ENCODE measurements at regions not wholly inside any gene's neighbourhood (a gene's known extent, or its start where the extent isn't known, plus 50 kb on each side); places are given as distances from the start of the nearest gene placed in this dataset.

- H3K4me3 ChIP-seq (ENCODE audit: low read length) = no peak overlapping the region
- no peaks in the 10 kb centered on the region for H3K36me3 ChIP-seq (ENCODE audit: control insufficient read depth, insufficient read depth, low read length)
- no peaks in the 10 kb centered on the region for H3K27me3 ChIP-seq (ENCODE audit: control insufficient read depth, insufficient read depth, low read length)
- H3K9me3 ChIP-seq (replicated peaks; ENCODE audit: control insufficient read depth, low read depth, low read length) = no peaks in the 10 kb centered on the region
- no peak overlapping the region for H3K27ac ChIP-seq (ENCODE audit: low read length)
- no peak for DNase-seq
- no peaks in the 10 kb centered on the region for H3K4me1 ChIP-seq (ENCODE audit: control insufficient read depth, insufficient read depth, low read length)
These were observed 81.4 kb downstream of the RERGL start for GRCh38 chr12:18008642-18009041.

DNA sequence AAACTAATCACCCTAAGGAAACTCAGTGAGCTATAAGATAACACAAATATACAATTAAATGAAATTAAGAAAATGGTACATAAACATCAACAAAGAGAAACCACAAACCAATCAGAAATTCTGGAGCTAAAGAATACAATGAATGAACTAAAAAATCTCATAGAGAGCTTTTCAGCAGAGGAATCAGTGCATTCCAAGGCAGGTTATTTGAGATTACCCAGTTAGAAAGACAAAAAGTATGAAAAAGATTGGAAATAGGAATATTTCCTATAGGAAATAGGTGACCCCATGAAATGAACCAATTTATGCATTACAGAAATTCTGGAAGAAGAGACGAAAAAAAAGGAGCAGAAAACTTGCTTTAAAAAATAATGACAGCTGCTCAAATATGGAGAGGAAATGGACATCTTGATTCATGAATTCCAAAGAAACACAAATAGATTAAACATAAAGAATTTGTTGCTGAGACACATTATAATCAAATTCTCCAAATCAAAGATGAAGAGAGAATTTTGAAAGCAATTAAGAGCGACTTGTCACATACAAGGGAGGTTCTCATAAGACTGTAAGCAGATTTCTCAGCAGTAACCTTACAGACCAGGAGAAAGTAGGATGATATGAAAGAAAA, 90.7 kb downstream of the RERGL start:
- WGBS (ENCODE audit: insufficient coverage) = no CpG with 5 or more reads among the region's 2 CpGs
- Histone ChIP-seq H3K36me3 (ENCODE audit: control insufficient read depth, insufficient read depth, low read length) (no peaks in the 10 kb centered on the region), H3K9me3 (replicated peaks; ENCODE audit: control insufficient read depth, low read depth, low read length) (peaks cover 22% of the 10 kb centered on the region), H3K27me3 (ENCODE audit: control insufficient read depth, insufficient read depth, low read length) (no peaks in the 10 kb centered on the region), H3K27ac (ENCODE audit: low read length) (no peak overlapping the region), H3K4me1 (ENCODE audit: control insufficient read depth, insufficient read depth, low read length) (no peaks in the 10 kb centered on the region), H3K4me3 (ENCODE audit: low read length) (no peak overlapping the region)
- no peak for DNase-seq

- 0% methylated on average over 1 of the region's 6 CpGs for WGBS (ENCODE audit: insufficient coverage)
- no peak overlapping the region for H3K27ac ChIP-seq (ENCODE audit: low read length)
- no peaks in the 10 kb centered on the region for H3K4me1 ChIP-seq (ENCODE audit: control insufficient read depth, insufficient read depth, low read length)
- no peaks in the 10 kb centered on the region for H3K36me3 ChIP-seq (ENCODE audit: control insufficient read depth, insufficient read depth, low read length)
- no peaks in the 10 kb centered on the region for H3K27me3 ChIP-seq (ENCODE audit: control insufficient read depth, insufficient read depth, low read length)
- peak; percentile 42 for DNase-seq
- no peaks in the 10 kb centered on the region for H3K9me3 ChIP-seq (replicated peaks; ENCODE audit: control insufficient read depth, low read depth, low read length)
- no peak overlapping the region for H3K4me3 ChIP-seq (ENCODE audit: low read length)
These were observed 97.9 kb downstream of the RERGL start for GRCh38 chr12:17992002-17992656.

DNA sequence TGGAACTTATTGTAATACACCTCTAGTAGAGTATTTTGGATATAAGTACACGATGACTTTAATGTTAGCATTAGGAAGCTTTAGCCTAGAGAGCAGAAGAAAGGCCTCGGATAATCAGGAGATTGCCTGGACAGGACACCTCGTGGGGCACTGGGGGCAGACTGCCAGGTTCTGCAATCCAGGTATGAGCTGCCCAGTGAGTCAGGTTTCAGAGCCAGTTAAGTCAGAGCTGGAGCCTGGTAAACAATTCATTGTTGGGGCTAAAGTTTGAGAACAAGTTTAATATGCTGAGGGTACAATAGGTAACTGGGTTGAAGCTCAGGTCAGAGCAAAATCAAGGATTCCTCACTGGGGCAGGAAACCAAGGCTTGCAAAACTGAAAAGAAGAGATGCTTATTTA, 107.4 kb downstream of the RERGL start:
- DNase-seq = no peak
- WGBS (ENCODE audit: insufficient coverage) = 50% methylated on average over 2 of the region's 3 CpGs
- Histone ChIP-seq H3K4me3 (ENCODE audit: low read length) (no peak overlapping the region), H3K36me3 (ENCODE audit: control insufficient read depth, insufficient read depth, low read length) (no peaks in the 10 kb centered on the region), H3K27ac (ENCODE audit: low read length) (no peak overlapping the region), H3K9me3 (replicated peaks; ENCODE audit: control insufficient read depth, low read depth, low read length) (no peaks in the 10 kb centered on the region), H3K4me1 (ENCODE audit: control insufficient read depth, insufficient read depth, low read length) (no peaks in the 10 kb centered on the region), H3K27me3 (ENCODE audit: control insufficient read depth, insufficient read depth, low read length) (no peaks in the 10 kb centered on the region)

GRCh38 chr12:17976202-17976601, 113.8 kb downstream of the RERGL start:
- no peaks in the 10 kb centered on the region for H3K9me3 ChIP-seq (replicated peaks; ENCODE audit: control insufficient read depth, low read depth, low read length)
- WGBS (ENCODE audit: insufficient coverage) = 49% methylated on average over 5 of the region's 5 CpGs
- no peak overlapping the region for H3K4me3 ChIP-seq (ENCODE audit: low read length)
- DNase-seq = no peak
- H3K36me3 ChIP-seq (ENCODE audit: control insufficient read depth, insufficient read depth, low read length) = no peaks in the 10 kb centered on the region
- H3K27ac ChIP-seq (ENCODE audit: low read length) = no peak overlapping the region
- no peaks in the 10 kb centered on the region for H3K4me1 ChIP-seq (ENCODE audit: control insufficient read depth, insufficient read depth, low read length)
- H3K27me3 ChIP-seq (ENCODE audit: control insufficient read depth, insufficient read depth, low read length) = no peaks in the 10 kb centered on the region

- H3K27me3 ChIP-seq (ENCODE audit: control insufficient read depth, insufficient read depth, low read length) = no peaks in the 10 kb centered on the region
- no peaks in the 10 kb centered on the region for H3K36me3 ChIP-seq (ENCODE audit: control insufficient read depth, insufficient read depth, low read length)
- 75% methylated on average over 1 of the region's 1 CpG for WGBS (ENCODE audit: insufficient coverage)
- no peak overlapping the region for H3K4me3 ChIP-seq (ENCODE audit: low read length)
- no peaks in the 10 kb centered on the region for H3K4me1 ChIP-seq (ENCODE audit: control insufficient read depth, insufficient read depth, low read length)
- DNase-seq = no peak
- H3K9me3 ChIP-seq (replicated peaks; ENCODE audit: control insufficient read depth, low read depth, low read length) = no peaks in the 10 kb centered on the region
- no peak overlapping the region for H3K27ac ChIP-seq (ENCODE audit: low read length)
These were observed 114.2 kb downstream of the RERGL start for GRCh38 chr12:17975763-17976162.

- H3K9me3 ChIP-seq (replicated peaks; ENCODE audit: control insufficient read depth, low read depth, low read length) = no peaks in the 10 kb centered on the region
- no CpG with 5 or more reads among the region's 2 CpGs for WGBS (ENCODE audit: insufficient coverage)
- DNase-seq = no peak
- no peaks in the 10 kb centered on the region for H3K4me1 ChIP-seq (ENCODE audit: control insufficient read depth, insufficient read depth, low read length)
- H3K27me3 ChIP-seq (ENCODE audit: control insufficient read depth, insufficient read depth, low read length) = no peaks in the 10 kb centered on the region
- no peak overlapping the region for H3K27ac ChIP-seq (ENCODE audit: low read length)
- no peaks in the 10 kb centered on the region for H3K36me3 ChIP-seq (ENCODE audit: control insufficient read depth, insufficient read depth, low read length)
- no peak overlapping the region for H3K4me3 ChIP-seq (ENCODE audit: low read length)
These were observed 114.8 kb downstream of the RERGL start for GRCh38 chr12:17975239-17975638.

DNA sequence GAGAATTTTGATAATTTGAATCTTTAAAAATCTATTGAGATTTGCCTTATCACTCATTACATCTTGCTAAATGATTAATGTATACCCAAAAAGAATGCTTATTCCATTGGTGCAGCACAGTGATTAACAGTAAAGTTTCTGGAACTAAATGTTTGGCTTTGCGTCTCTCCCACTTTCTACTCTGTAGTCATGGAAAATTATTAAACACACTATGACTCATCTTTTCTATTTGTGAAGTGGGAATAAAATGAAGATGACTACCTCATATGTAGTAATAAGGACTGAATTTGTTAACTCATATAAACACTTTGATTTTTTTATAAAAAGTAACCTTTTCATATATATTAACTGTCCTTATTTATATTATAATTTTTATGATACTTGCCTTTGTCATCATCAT, 118.1 kb downstream of the RERGL start:
- no peaks in the 10 kb centered on the region for H3K27me3 ChIP-seq (ENCODE audit: control insufficient read depth, insufficient read depth, low read length)
- H3K36me3 ChIP-seq (ENCODE audit: control insufficient read depth, insufficient read depth, low read length) = no peaks in the 10 kb centered on the region
- peaks cover 3% of the 10 kb centered on the region for H3K9me3 ChIP-seq (replicated peaks; ENCODE audit: control insufficient read depth, low read depth, low read length)
- H3K4me1 ChIP-seq (ENCODE audit: control insufficient read depth, insufficient read depth, low read length) = no peaks in the 10 kb centered on the region
- H3K27ac ChIP-seq (ENCODE audit: low read length) = no peak overlapping the region
- H3K4me3 ChIP-seq (ENCODE audit: low read length) = no peak overlapping the region
- no CpG with 5 or more reads among the region's 1 CpG for WGBS (ENCODE audit: insufficient coverage)
- peak; percentile 11 for DNase-seq

GRCh38 chr12:17954788-17955187, 135.2 kb downstream of the RERGL start:
- no peak overlapping the region for H3K27ac ChIP-seq (ENCODE audit: low read length)
- no peaks in the 10 kb centered on the region for H3K27me3 ChIP-seq (ENCODE audit: control insufficient read depth, insufficient read depth, low read length)
- WGBS (ENCODE audit: insufficient coverage) = 83% methylated on average over 1 of the region's 3 CpGs
- H3K4me1 ChIP-seq (ENCODE audit: control insufficient read depth, insufficient read depth, low read length) = no peaks in the 10 kb centered on the region
- no peaks in the 10 kb centered on the region for H3K9me3 ChIP-seq (replicated peaks; ENCODE audit: control insufficient read depth, low read depth, low read length)
- no peaks in the 10 kb centered on the region for H3K36me3 ChIP-seq (ENCODE audit: control insufficient read depth, insufficient read depth, low read length)
- no peak overlapping the region for H3K4me3 ChIP-seq (ENCODE audit: low read length)
- no peak for DNase-seq

- no peaks in the 10 kb centered on the region for H3K9me3 ChIP-seq (replicated peaks; ENCODE audit: control insufficient read depth, low read depth, low read length)
- WGBS (ENCODE audit: insufficient coverage) = no CpG with 5 or more reads among the region's 2 CpGs
These were observed 139.1 kb downstream of the RERGL start for GRCh38 chr12:17950898-17951297.

More at GRCh38 chr12:17950898-17951297, 139.1 kb downstream of the RERGL start:
- Histone ChIP-seq H3K27ac (ENCODE audit: low read length) (no peak overlapping the region), H3K4me3 (ENCODE audit: low read length) (no peak overlapping the region), H3K4me1 (ENCODE audit: control insufficient read depth, insufficient read depth, low read length) (no peaks in the 10 kb centered on the region), H3K36me3 (ENCODE audit: control insufficient read depth, insufficient read depth, low read length) (no peaks in the 10 kb centered on the region), H3K27me3 (ENCODE audit: control insufficient read depth, insufficient read depth, low read length) (no peaks in the 10 kb centered on the region)
- no peak for DNase-seq

Data from muscle of leg (tissue), 3 donors.